ENCODE measurements at regions not wholly inside any gene's neighbourhood (a gene's known extent, or its start where the extent isn't known, plus 50 kb on each side); places are given as distances from the start of the nearest gene placed in this dataset.
"Not testable (repeated sequence)": the region's sequence is repeated elsewhere in the genome, so short reads cannot be mapped to it uniquely, and the experiment has no call there.

DNA sequence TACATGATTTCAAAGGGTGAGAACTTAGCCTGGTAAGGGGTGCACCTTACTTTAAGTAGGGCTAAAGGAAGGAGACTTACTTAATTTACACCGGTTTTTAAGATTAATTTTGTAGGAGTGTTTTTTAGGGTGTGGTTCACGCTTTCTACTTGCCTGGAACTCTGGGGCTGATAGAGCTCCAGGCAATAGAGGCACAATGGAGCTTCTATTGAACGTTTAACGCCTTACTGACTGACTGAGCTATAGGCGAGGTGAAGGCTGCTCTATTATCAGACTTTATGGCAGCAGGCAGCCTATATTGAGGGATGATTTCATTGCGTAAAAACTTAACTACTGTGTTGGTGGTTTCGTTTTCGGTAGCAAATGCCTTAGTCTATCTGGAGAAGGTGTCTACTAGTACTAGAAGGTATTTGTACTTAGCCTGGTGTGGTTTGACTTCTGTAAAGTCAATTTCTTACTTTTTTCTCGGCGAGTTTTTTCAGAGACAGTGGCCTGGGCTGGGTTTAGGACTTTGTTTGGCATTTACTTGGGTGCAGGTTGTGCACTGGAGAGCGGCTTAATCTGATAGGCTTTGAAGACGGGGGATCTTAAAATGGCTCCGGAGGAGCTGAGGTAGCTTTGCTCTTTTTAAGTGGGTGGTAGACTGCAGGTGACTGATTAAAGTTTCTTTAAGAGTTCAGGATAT lies 119.7 kb downstream of the UNC93B1 start:
- H3K9ac ChIP-seq (replicated peaks in 1 of 4; ENCODE audit: extremely low read depth in 1 of 4, low read depth in 3 of 4, low read length in 3 of 4); H2BK15ac ChIP-seq (ENCODE audit: low read length); H3K23me2 ChIP-seq (ENCODE audit: low read depth, low read length); H4K8ac ChIP-seq (ENCODE audit: extremely low read depth, insufficient read depth, low read length); H4K91ac ChIP-seq (replicated peaks; ENCODE audit: insufficient read length, low read length); H3K23ac ChIP-seq (ENCODE audit: insufficient read length); H3K27ac ChIP-seq (ENCODE audit: low read depth, low read length); H2AK5ac ChIP-seq (ENCODE audit: low read depth, low read length); H2AFZ ChIP-seq (ENCODE audit: low read length); H3K4ac ChIP-seq (replicated peaks; ENCODE audit: insufficient read length, low read depth, low read length); H3K56ac ChIP-seq (replicated peaks; ENCODE audit: insufficient read length, low read depth, low read length); POLR2A ChIA-PET (ENCODE audit: partially characterized antibody); H3K9me3 ChIP-seq (ENCODE audit: insufficient read depth in 2 of 2, low read depth in 1 of 2, low read length in 1 of 2); FAIRE-seq; H3K14ac ChIP-seq (ENCODE audit: insufficient read length); H3K79me1 ChIP-seq (ENCODE audit: low read depth, low read length); DNase-seq (ENCODE audit: low read depth in 1 of 2, low spot score in 2 of 2); H3K27me3 ChIP-seq (replicated peaks in 1 of 4; ENCODE audit: control insufficient read depth in 3 of 4, extremely low read depth in 1 of 4, insufficient read depth in 3 of 4, low read length in 3 of 4); H3K18ac ChIP-seq (ENCODE audit: extremely low read depth, low read length); H4K5ac ChIP-seq (ENCODE audit: insufficient read length, low read depth, low read length); H4K20me1 ChIP-seq (replicated peaks in 1 of 2; ENCODE audit: control insufficient read depth in 1 of 2, insufficient read depth in 2 of 2, low read length in 2 of 2); H3K79me2 ChIP-seq (ENCODE audit: control insufficient read depth in 1 of 2, insufficient read depth in 2 of 2, low read length in 2 of 2); H3K4me1 ChIP-seq (replicated peaks in 1 of 4; ENCODE audit: control insufficient read depth in 3 of 4, insufficient read depth in 4 of 4, low read length in 3 of 4); H3K4me2 ChIP-seq (ENCODE audit: insufficient read depth in 1 of 2, low read depth in 2 of 2, low read length in 2 of 2); H3K4me3 ChIP-seq (ENCODE audit: extremely low read depth in 1 of 4, insufficient read depth in 2 of 4, low read depth in 3 of 4, low read length in 4 of 4); H3K36me3 ChIP-seq (ENCODE audit: control insufficient read depth in 2 of 4, insufficient read depth in 4 of 4, low read length in 3 of 4); H2BK120ac ChIP-seq (replicated peaks; ENCODE audit: low read depth, low read length); H2BK20ac ChIP-seq (ENCODE audit: low read length); H2BK12ac ChIP-seq (ENCODE audit: low read depth, low read length); H2BK5ac ChIP-seq (ENCODE audit: low read depth, low read length): not testable (repeated sequence)
- CTCF ChIA-PET (ENCODE audit: partially characterized antibody): interaction anchor here (0.9 kb wide), 1 partner anchor 137 kb away, joined by 3 read pairs; no protein-coding TSS in a partner anchor
- WGBS, 2 experiments (ENCODE audit: extremely low coverage in 1 of 2, insufficient coverage in 1 of 2, insufficient read length in 1 of 2, insufficient replicate concordance in 2 of 2, low coverage in 1 of 2, low lambda C conversion rate in 2 of 2, missing lambda C conversion rate in 1 of 2): 76% methylated on average over 13 of the region's 13 CpGs; no CpG with 5 or more reads in 1 of the 2 experiments

DNA sequence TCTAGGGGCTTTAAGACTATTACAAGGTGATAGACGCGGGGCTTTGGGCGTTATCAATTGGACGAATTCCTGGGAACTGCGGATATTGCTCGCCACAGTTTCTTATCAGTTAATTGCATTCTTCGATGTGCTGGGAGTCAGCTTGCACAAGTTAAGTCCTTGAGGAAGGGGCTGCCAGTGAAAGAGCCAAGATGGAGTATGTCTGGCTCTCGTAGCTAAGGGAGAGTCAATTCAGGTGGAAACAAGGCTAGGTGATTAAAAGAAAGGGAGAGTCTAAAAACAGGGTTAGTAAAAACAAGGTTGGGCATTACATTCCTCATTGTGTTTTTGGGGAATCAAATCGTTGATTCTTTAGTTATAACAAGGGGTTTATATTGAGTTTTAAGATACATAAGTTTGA lies 121.6 kb downstream of the UNC93B1 start:
- POLR2A ChIA-PET (ENCODE audit: partially characterized antibody); DNase-seq (ENCODE audit: low read depth in 1 of 2, low spot score in 2 of 2): not testable (repeated sequence)

More for the DNA sequence above, 121.6 kb downstream of the UNC93B1 start:
- H3K4me1 ChIP-seq (replicated peaks in 1 of 4; ENCODE audit: control insufficient read depth in 3 of 4, insufficient read depth in 4 of 4, low read length in 3 of 4); H3K9me3 ChIP-seq (ENCODE audit: insufficient read depth in 2 of 2, low read depth in 1 of 2, low read length in 1 of 2); H3K27me3 ChIP-seq (replicated peaks in 1 of 4; ENCODE audit: control insufficient read depth in 3 of 4, extremely low read depth in 1 of 4, insufficient read depth in 3 of 4, low read length in 3 of 4); H2AFZ ChIP-seq (ENCODE audit: low read length); H2BK20ac ChIP-seq (ENCODE audit: low read length); H3K4ac ChIP-seq (replicated peaks; ENCODE audit: insufficient read length, low read depth, low read length); H2BK120ac ChIP-seq (replicated peaks; ENCODE audit: low read depth, low read length); H3K23me2 ChIP-seq (ENCODE audit: low read depth, low read length); H2BK5ac ChIP-seq (ENCODE audit: low read depth, low read length); H3K18ac ChIP-seq (ENCODE audit: extremely low read depth, low read length); H3K23ac ChIP-seq (ENCODE audit: insufficient read length); H4K91ac ChIP-seq (replicated peaks; ENCODE audit: insufficient read length, low read length); H2BK15ac ChIP-seq (ENCODE audit: low read length); H2AK5ac ChIP-seq (ENCODE audit: low read depth, low read length); H3K4me3 ChIP-seq (ENCODE audit: extremely low read depth in 1 of 4, insufficient read depth in 2 of 4, low read depth in 3 of 4, low read length in 4 of 4); H2BK12ac ChIP-seq (ENCODE audit: low read depth, low read length); FAIRE-seq; H4K5ac ChIP-seq (ENCODE audit: insufficient read length, low read depth, low read length); H3K79me1 ChIP-seq (ENCODE audit: low read depth, low read length); H3K56ac ChIP-seq (replicated peaks; ENCODE audit: insufficient read length, low read depth, low read length); H3K9ac ChIP-seq (replicated peaks in 1 of 4; ENCODE audit: extremely low read depth in 1 of 4, low read depth in 3 of 4, low read length in 3 of 4); H3K14ac ChIP-seq (ENCODE audit: insufficient read length); CTCF ChIA-PET (ENCODE audit: partially characterized antibody); H3K27ac ChIP-seq (ENCODE audit: low read depth, low read length); H4K20me1 ChIP-seq (replicated peaks in 1 of 2; ENCODE audit: control insufficient read depth in 1 of 2, insufficient read depth in 2 of 2, low read length in 2 of 2); H3K79me2 ChIP-seq (ENCODE audit: control insufficient read depth in 1 of 2, insufficient read depth in 2 of 2, low read length in 2 of 2); H3K4me2 ChIP-seq (ENCODE audit: insufficient read depth in 1 of 2, low read depth in 2 of 2, low read length in 2 of 2); H3K36me3 ChIP-seq (ENCODE audit: control insufficient read depth in 2 of 4, insufficient read depth in 4 of 4, low read length in 3 of 4); H4K8ac ChIP-seq (ENCODE audit: extremely low read depth, insufficient read depth, low read length): not testable (repeated sequence)
- 92% methylated on average over 9 of the region's 9 CpGs; no CpG with 5 or more reads in 1 of the 2 experiments for WGBS, 2 experiments (ENCODE audit: extremely low coverage in 1 of 2, insufficient coverage in 1 of 2, insufficient read length in 1 of 2, insufficient replicate concordance in 2 of 2, low coverage in 1 of 2, low lambda C conversion rate in 2 of 2, missing lambda C conversion rate in 1 of 2)

All from H1 (cell line).